ENCODE measurements at regions not wholly inside any gene's neighbourhood (a gene's known extent, or its start where the extent isn't known, plus 50 kb on each side); places are given as distances from the start of the nearest gene placed in this dataset.

DNA sequence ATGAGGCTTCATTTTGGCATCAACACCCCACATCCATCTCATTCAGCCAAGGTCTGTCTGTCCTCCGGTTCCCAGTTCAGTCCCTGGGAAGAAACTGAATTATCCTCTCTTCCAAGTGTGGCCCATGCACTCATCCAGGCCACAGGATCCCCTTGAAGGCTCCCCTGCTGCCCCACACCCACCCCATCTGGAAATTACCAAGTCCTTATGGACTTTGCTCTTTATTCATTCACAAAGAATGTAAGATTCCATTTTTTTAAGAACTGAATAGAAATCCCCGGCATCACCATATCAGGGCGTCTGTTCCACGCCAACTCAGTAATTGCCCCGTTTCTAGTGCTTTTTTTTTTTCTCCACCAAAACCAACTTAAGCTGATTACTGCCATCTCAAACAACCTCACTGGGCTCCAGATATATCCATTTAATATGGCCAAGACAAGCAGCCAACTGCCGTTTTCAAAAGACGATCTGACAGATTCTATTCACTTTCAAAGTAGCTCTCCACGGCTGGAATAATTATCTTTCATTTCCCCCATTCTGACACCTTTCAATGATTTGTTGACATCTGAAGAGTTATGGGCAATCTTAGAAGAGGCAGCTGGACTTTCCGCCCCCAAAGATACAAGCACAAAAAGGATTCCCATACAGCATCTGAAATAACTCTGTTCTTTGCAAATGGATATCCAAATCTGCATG, 55.9 kb downstream of the OLIG1 start:
- H3K36me3 ChIP-seq = no peaks in the 10 kb centered on the region
- H3K4me1 ChIP-seq = peaks cover 0 to 7% (median 0%) of the 10 kb centered on the region in 3 donors
- no peak for TF ChIP-seq POLR2A (IDR thresholded peaks at IDR 0.05)
- TF ChIP-seq, protein P1, sequence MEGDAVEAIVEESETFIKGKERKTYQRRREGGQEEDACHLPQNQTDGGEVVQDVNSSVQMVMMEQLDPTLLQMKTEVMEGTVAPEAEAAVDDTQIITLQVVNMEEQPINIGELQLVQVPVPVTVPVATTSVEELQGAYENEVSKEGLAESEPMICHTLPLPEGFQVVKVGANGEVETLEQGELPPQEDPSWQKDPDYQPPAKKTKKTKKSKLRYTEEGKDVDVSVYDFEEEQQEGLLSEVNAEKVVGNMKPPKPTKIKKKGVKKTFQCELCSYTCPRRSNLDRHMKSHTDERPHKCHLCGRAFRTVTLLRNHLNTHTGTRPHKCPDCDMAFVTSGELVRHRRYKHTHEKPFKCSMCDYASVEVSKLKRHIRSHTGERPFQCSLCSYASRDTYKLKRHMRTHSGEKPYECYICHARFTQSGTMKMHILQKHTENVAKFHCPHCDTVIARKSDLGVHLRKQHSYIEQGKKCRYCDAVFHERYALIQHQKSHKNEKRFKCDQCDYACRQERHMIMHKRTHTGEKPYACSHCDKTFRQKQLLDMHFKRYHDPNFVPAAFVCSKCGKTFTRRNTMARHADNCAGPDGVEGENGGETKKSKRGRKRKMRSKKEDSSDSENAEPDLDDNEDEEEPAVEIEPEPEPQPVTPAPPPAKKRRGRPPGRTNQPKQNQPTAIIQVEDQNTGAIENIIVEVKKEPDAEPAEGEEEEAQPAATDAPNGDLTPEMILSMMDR (IDR thresholded peaks at IDR 0.05) = no peak
- no peak for DNase-seq
- H3K9me3 ChIP-seq = no peaks in the 10 kb centered on the region
- H3K4me3 ChIP-seq = no peak overlapping the region
- intact Hi-C loops (cut with DNase I) = no loop called here
- H3K27me3 ChIP-seq = peaks cover 0 to 86% (median under 1%) of the 10 kb centered on the region in 4 donors
- H3K27ac ChIP-seq = no peak overlapping the region
- WGBS, 2 donors = 65 to 67% methylated on average over 9 of the region's 9 CpGs

DNA sequence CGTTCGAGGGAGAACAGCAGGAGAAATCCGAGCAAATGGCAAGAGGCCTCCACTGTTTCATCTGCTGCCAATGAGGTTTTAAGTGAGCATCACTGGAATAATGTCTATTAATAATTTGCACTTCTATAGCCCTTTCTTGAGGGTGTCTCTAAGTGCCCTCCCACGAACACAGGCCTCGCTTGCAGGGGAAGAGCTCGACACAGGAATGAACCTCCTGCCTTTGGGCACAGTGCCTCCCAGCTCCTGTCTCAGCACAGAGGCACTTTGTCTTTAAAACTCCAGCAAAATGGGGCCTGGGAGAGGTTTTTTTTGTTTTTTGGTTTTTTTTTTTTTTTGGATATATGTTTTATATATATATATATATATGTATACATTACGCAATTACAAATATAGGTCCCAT, 56.6 kb downstream of the OLIG1 start:
- 77 to 86% methylated on average over 7 of the region's 7 CpGs for WGBS, 2 donors
- Histone ChIP-seq H3K36me3 (no peaks in the 10 kb centered on the region), H3K9me3 (no peaks in the 10 kb centered on the region), H3K4me3 (no peak overlapping the region), H3K4me1 (peaks cover 0 to 7% (median 0%) of the 10 kb centered on the region in 3 donors), H3K27me3 (peaks cover 0 to 86% (median 2%) of the 10 kb centered on the region in 4 donors), H3K27ac (no peak overlapping the region)
- no peak for DNase-seq
- intact Hi-C loops (cut with DNase I) = no loop called here
- TF ChIP-seq, protein P1 (IDR thresholded peaks at IDR 0.05) = no peak
- no peak for TF ChIP-seq POLR2A (IDR thresholded peaks at IDR 0.05)

DNA sequence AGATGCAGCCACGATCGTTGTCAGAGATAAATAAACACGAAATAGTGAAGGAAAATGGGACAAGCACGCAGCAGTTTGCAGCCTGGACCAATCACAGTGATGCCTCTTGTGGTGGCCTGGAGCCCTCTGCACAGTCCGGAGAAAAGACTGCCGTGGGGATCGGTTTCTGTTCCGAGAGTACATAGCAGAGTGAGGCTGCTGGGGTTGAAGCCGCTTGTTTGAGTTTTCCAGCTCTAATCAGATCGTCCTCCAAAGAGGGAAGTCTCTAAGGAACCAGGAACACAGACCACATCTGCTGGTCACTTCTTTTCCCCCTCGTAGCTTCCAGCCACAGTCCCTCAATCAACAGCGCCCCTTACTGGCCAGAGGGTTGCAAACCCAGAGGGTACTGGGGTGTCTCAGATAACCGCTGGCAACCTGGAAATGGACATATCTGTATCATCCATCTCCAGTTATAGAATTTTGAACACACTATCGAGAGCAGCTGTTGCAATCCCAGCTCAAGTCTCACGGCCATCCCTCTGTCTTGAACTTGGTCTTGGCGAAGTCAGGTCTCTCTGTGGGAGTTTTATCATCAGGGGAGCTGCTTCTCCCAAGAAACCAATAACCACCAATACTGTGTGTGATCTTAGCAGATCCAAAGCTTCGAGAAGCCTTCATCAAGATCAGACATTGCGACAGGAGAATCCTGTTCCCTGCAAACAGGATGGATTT, 57.4 kb downstream of the OLIG1 start:
- DNase-seq = no peak
- intact Hi-C loops (cut with DNase I) = no loop called here
- H3K4me3 ChIP-seq = peak overlapping the region in 3 of 4 donors; percentile 14 to 56 (median 28)
- no peaks in the 10 kb centered on the region for H3K9me3 ChIP-seq
- 5 to 13% methylated on average over 16 to 18 of the region's 18 CpGs for WGBS, 2 donors
- H3K27ac ChIP-seq = no peak overlapping the region
- H3K27me3 ChIP-seq = peaks cover 0 to 85% (median 2%) of the 10 kb centered on the region in 4 donors
- TF ChIP-seq, protein P1 (IDR thresholded peaks at IDR 0.05) = peak; percentile 42 to 62 (median 56)
- no peak for TF ChIP-seq POLR2A (IDR thresholded peaks at IDR 0.05)
- H3K4me1 ChIP-seq = peaks cover 0 to 7% (median 0%) of the 10 kb centered on the region in 3 donors
- no peaks in the 10 kb centered on the region for H3K36me3 ChIP-seq

DNA sequence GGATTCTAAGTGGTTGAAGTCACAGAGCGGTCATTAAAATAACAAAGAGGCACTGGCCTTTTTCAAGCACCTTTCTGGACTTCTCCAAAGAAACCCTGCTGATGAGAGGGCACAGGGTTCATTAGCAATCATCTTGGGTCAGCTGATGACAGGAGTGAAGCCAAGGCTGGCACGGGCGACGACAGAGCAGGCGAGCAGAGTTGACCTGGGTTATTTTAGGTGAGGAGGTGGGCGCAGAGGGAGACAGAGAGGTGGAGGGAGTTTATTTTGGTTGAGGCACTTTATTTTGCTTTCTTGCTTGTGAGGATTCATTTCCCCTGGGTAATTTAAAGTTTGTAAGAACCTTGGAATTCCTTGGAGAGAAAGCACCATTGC, 57.9 kb downstream of the OLIG1 start:
- 36 to 38% methylated on average over 5 to 6 of the region's 6 CpGs for WGBS, 2 donors
- intact Hi-C loops (cut with DNase I) = no loop called here
- no peak for DNase-seq

More for the DNA sequence above, 57.9 kb downstream of the OLIG1 start:
- Histone ChIP-seq H3K4me3 (no peak overlapping the region), H3K27ac (no peak overlapping the region), H3K4me1 (peaks cover 0 to 7% (median 0%) of the 10 kb centered on the region in 3 donors), H3K27me3 (peaks cover 0 to 87% (median 2%) of the 10 kb centered on the region in 4 donors), H3K9me3 (no peaks in the 10 kb centered on the region), H3K36me3 (no peaks in the 10 kb centered on the region)
- TF ChIP-seq, protein P1 (IDR thresholded peaks at IDR 0.05) = no peak
- no peak for TF ChIP-seq POLR2A (IDR thresholded peaks at IDR 0.05)
